Loucy (cell line): ENCODE measurements at regions not wholly inside any gene's neighbourhood (a gene's known extent, or its start where the extent isn't known, plus 50 kb on each side); places are given as distances from the start of the nearest gene placed in this dataset.
"Not testable (repeated sequence)": the region's sequence is repeated elsewhere in the genome, so short reads cannot be mapped to it uniquely, and the experiment has no call there.

ENCODE experiments used
- H2AFZ ChIP-seq: fragments of 200-600 bp; sonication (generic); 2 replicates; pipeline ENCODE4 v1.6.0; 2016; ENCODE audit warnings: antibody characterized with exemption, mild to moderate bottlenecking, low read length, moderate library complexity
- H3F3A ChIP-seq: fragments of 200-600 bp; 2 replicates; pipeline ENCODE4 v1.6.0; 2016; ENCODE audit warnings: antibody characterized with exemption, low read depth, mild to moderate bottlenecking
- H3K27me3 ChIP-seq: fragments of 200-600 bp; sonication (generic); 2 replicates; pipeline ENCODE4 v1.6.1; 2014; ENCODE audit warnings: low read length, mild to moderate bottlenecking; ENCODE audit not compliant: insufficient read depth, poor library complexity, severe bottlenecking
- H3K36me3 ChIP-seq: fragments of 200-600 bp; sonication (generic); 2 replicates; pipeline ENCODE4 v1.6.1; 2016; ENCODE audit warnings: low read length; ENCODE audit not compliant: insufficient read depth
- H3K4me1 ChIP-seq: fragments of 200-600 bp; sonication (generic); 2 replicates; pipeline ENCODE4 v1.5.1; 2014; ENCODE audit warnings: low read length, mild to moderate bottlenecking; ENCODE audit not compliant: insufficient read depth, poor library complexity, severe bottlenecking
- H3K4me2 ChIP-seq: fragments of 200-600 bp; sonication (generic); 2 replicates; pipeline ENCODE4 v1.6.0; 2014; ENCODE audit warnings: antibody characterized with exemption, low read length, low read depth, mild to moderate bottlenecking; ENCODE audit not compliant: poor library complexity, severe bottlenecking
- H3K4me3 ChIP-seq: fragments of 200-600 bp; sonication (generic); 2 replicates; pipeline ENCODE4 v1.5.1; 2014; ENCODE audit warnings: low read length, mild to moderate bottlenecking, mixed read lengths; ENCODE audit not compliant: poor library complexity, severe bottlenecking
- H3K79me2 ChIP-seq: fragments of 200-600 bp; sonication (generic); 2 replicates; pipeline ENCODE4 v1.6.1; 2014; ENCODE audit warnings: low read length; ENCODE audit not compliant: insufficient read depth
- H3K9ac ChIP-seq: fragments of 200-600 bp; sonication (generic); 2 replicates; pipeline ENCODE4 v1.6.0; 2014; ENCODE audit warnings: mild to moderate bottlenecking, low read depth, low read length, moderate library complexity; ENCODE audit not compliant: poor library complexity, severe bottlenecking
- H3K9me2 ChIP-seq: fragments of 200-600 bp; sonication (generic); replicated peaks from 2 replicates; pipeline ENCODE4 v1.6.1; 2016; ENCODE audit warnings: low read depth, low read length, mixed read lengths
- H3K9me3 ChIP-seq: fragments of 200-600 bp; sonication (generic); 2 replicates; pipeline ENCODE4 v1.6.1; 2014; ENCODE audit warnings: mild to moderate bottlenecking, antibody characterized with exemption, low read length, low read depth; ENCODE audit not compliant: insufficient read depth
- H4K20me1 ChIP-seq: fragments of 200-600 bp; sonication (generic); 2 replicates; pipeline ENCODE4 v1.6.0; 2014; ENCODE audit warnings: antibody characterized with exemption, low read length, mild to moderate bottlenecking; ENCODE audit not compliant: insufficient read depth, poor library complexity, severe bottlenecking
- CTCF ChIP-seq: fragments of 200-600 bp; sonication (generic); conservative IDR thresholded peaks from 2 replicates; pipeline ENCODE4 v1.5.1; 2014; ENCODE audit warnings: mild to moderate bottlenecking, antibody characterized with exemption, low read length
- EZH2phosphoT487 ChIP-seq: fragments of 200-600 bp; IDR thresholded peaks from 2 replicates; pipeline ENCODE4 v1.6.1; 2018; ENCODE audit warnings: antibody characterized with exemption, mild to moderate bottlenecking, moderate library complexity, borderline replicate concordance

- Histone ChIP-seq H3K9ac (no peak overlapping the region), H2AFZ (no peak overlapping the region), H3F3A (no peaks in the 10 kb centered on the region), H3K9me2 (no peaks in the 10 kb centered on the region), H3K27me3 (no peaks in the 10 kb centered on the region), H3K4me3 (no peak overlapping the region), H3K79me2 (no peaks in the 10 kb centered on the region), H3K9me3 (no peaks in the 10 kb centered on the region), H3K4me2 (no peak overlapping the region), H3K4me1 (no peaks in the 10 kb centered on the region), H3K36me3 (no peaks in the 10 kb centered on the region), H4K20me1 (no peaks in the 10 kb centered on the region)
- TF ChIP-seq CTCF, result no peak
- no peak for TF ChIP-seq EZH2phosphoT487
Observed at GRCh38 chr5:90325093-90325492, 84.5 kb downstream of the CETN3 start.

- not testable (repeated sequence) for H4K20me1 ChIP-seq, H3K79me2 ChIP-seq, H3K27me3 ChIP-seq, H3K4me2 ChIP-seq, H3K9me2 ChIP-seq, H3K36me3 ChIP-seq, H3K9ac ChIP-seq, H2AFZ ChIP-seq, H3K4me3 ChIP-seq, H3F3A ChIP-seq, H3K9me3 ChIP-seq, H3K4me1 ChIP-seq
Observed at GRCh38 chr5:90320348-90320747, 89.2 kb downstream of the CETN3 start.

GRCh38 chr5:90312027-90312426, 97.5 kb downstream of the CETN3 start:
- Histone ChIP-seq H3K79me2 (no peaks in the 10 kb centered on the region), H3K4me2 (no peak overlapping the region), H3K36me3 (no peaks in the 10 kb centered on the region), H3K4me3 (no peak overlapping the region), H3K4me1 (no peaks in the 10 kb centered on the region), H3K9me2 (no peaks in the 10 kb centered on the region), H3K9me3 (no peaks in the 10 kb centered on the region), H2AFZ (no peak overlapping the region), H3K27me3 (no peaks in the 10 kb centered on the region), H3K9ac (no peak overlapping the region), H4K20me1 (no peaks in the 10 kb centered on the region), H3F3A (no peaks in the 10 kb centered on the region)
- TF ChIP-seq CTCF (no peak), EZH2phosphoT487 (no peak)

GRCh38 chr5:90311401-90311800, 98.2 kb downstream of the CETN3 start:
- H3F3A ChIP-seq, result no peaks in the 10 kb centered on the region
- H3K79me2 ChIP-seq, result no peaks in the 10 kb centered on the region
- no peaks in the 10 kb centered on the region for H3K9me2 ChIP-seq
- H3K27me3 ChIP-seq, result no peaks in the 10 kb centered on the region
- TF ChIP-seq CTCF (no peak), EZH2phosphoT487 (no peak)
- no peak overlapping the region for H3K4me2 ChIP-seq
- no peaks in the 10 kb centered on the region for H4K20me1 ChIP-seq
- no peaks in the 10 kb centered on the region for H3K36me3 ChIP-seq
- H2AFZ ChIP-seq, result no peak overlapping the region
- no peaks in the 10 kb centered on the region for H3K4me1 ChIP-seq
- no peak overlapping the region for H3K9ac ChIP-seq
- H3K9me3 ChIP-seq, result no peaks in the 10 kb centered on the region
- no peak overlapping the region for H3K4me3 ChIP-seq
